CD4-positive, alpha-beta T cell (primary cell): ENCODE measurements at regions not wholly inside any gene's neighbourhood (a gene's known extent, or its start where the extent isn't known, plus 50 kb on each side); places are given as distances from the start of the nearest gene placed in this dataset.

Experiments
- ATAC-seq: fragments of 200-7000 bp; cut with Tn5 transposase; one replicate; pipeline ENCODE4 v1.10.0; 2022; ENCODE audit warnings: mild to moderate bottlenecking; ENCODE audit not compliant: poor library complexity
- CTCF ChIA-PET: fragments of 350-600 bp; sonication (Branson Sonifier 250); formaldehyde crosslinking; loops from one replicate; lab custom pipeline; 2021; ENCODE audit warnings: antibody characterized with exemption, inconsistent platforms; lab: Charles Lee
- POLR2A ChIA-PET: fragments of 350-600 bp; sonication (Branson Sonifier 250); formaldehyde crosslinking; loops from one replicate; lab custom pipeline; 2021; ENCODE audit warnings: antibody characterized with exemption, inconsistent platforms; lab: Charles Lee
- DNase-seq, 14 experiments: peaks; one replicate each; pipeline ENCODE4 v3.0.0-alpha.2; 2013 to 2020; ENCODE audit warnings: mixed read lengths in 2 of 14
- H3K27ac ChIP-seq, 2 donors: one replicate each; pipeline versions ENCODE4 v1.5.1 to v1.7.0; 2013; ENCODE audit warnings: low read length in 2 of 2, low read depth in 1 of 2, mild to moderate bottlenecking in 1 of 2
- H3K27me3 ChIP-seq, 2 experiments: 1 replicate in 1 of 2; 2 replicates in 1 of 2; pipeline versions ENCODE4 v1.6.1 to v1.7.0; 2013; ENCODE audit warnings: low read length in 2 of 2, control low read depth in 1 of 2, mild to moderate bottlenecking in 1 of 2, moderate library complexity in 1 of 2; ENCODE audit not compliant: insufficient read depth in 2 of 2, control insufficient read depth in 1 of 2
- H3K36me3 ChIP-seq: one replicate; pipeline ENCODE4 v1.6.1; 2013; ENCODE audit warnings: low read length, control low read depth; ENCODE audit not compliant: insufficient read depth
- H3K4me1 ChIP-seq: one replicate; pipeline ENCODE4 v1.6.1; 2013; ENCODE audit warnings: low read length, control low read depth; ENCODE audit not compliant: insufficient read depth
- H3K4me3 ChIP-seq: one replicate; pipeline ENCODE4 v1.5.1; 2013; ENCODE audit warnings: mild to moderate bottlenecking, low read length, moderate library complexity
- H3K9me3 ChIP-seq, 2 experiments: 1 replicate in 1 of 2; 2 replicates in 1 of 2; pipeline versions ENCODE4 v1.6.1 to v1.7.0; 2013; ENCODE audit warnings: low read length in 2 of 2, mild to moderate bottlenecking in 2 of 2, control low read depth in 1 of 2, moderate library complexity in 1 of 2; ENCODE audit not compliant: control insufficient read depth in 1 of 2, insufficient read depth in 1 of 2
- H3K27ac Mint-ChIP-seq: one replicate; pipeline ENCODE4 v1.8.0; 2020; ENCODE audit warnings: mixed read lengths
- H3K27me3 Mint-ChIP-seq: one replicate; pipeline ENCODE4 v1.8.0; 2021; ENCODE audit warnings: mixed read lengths
- H3K36me3 Mint-ChIP-seq: one replicate; pipeline ENCODE4 v1.8.0; 2021; ENCODE audit warnings: low read depth, mixed read lengths
- H3K4me1 Mint-ChIP-seq: one replicate; pipeline ENCODE4 v1.8.0; 2021; ENCODE audit warnings: low read depth, mixed read lengths
- H3K4me3 Mint-ChIP-seq: one replicate; pipeline ENCODE4 v1.8.0; 2020; ENCODE audit warnings: mild to moderate bottlenecking, mixed read lengths
- H3K9me3 Mint-ChIP-seq: one replicate; pipeline ENCODE4 v1.8.0; 2020; ENCODE audit warnings: mixed read lengths
- CTCF ChIP-seq: fragments of 200-600 bp; IDR thresholded peaks from one replicate; pipeline ENCODE4 v1.8.0; 2022; ENCODE audit warnings: antibody characterized with exemption, mild to moderate bottlenecking
- intact Hi-C, 2 experiments: fragments of 100-400 bp; cut with DNase I in 1 of 2; cut with micrococcal nuclease in 1 of 2; formaldehyde crosslinking; loops; one replicate each; pipeline versions ENCODE4 v1.15.1 to v1.9.0; 2023 to 2025; cut with DNase I, micrococcal nuclease

GRCh38 chr6:48423640-48424365 is 312.8 kb upstream of the PTCHD4 start:
- Mint-ChIP-seq H3K27me3 (no peaks in the 10 kb centered on the region), H3K36me3 (no peaks in the 10 kb centered on the region), H3K4me3 (no peak overlapping the region), H3K27ac (no peak overlapping the region), H3K4me1 (no peaks in the 10 kb centered on the region), H3K9me3 (peaks cover 3% of the 10 kb centered on the region)
- POLR2A ChIA-PET, result no interaction called here
- ATAC-seq, result no peak
- H3K27ac ChIP-seq, result no peak overlapping the region
- DNase-seq, result no peak
- H3K36me3 ChIP-seq, result no peaks in the 10 kb centered on the region
- no peak for TF ChIP-seq CTCF
- CTCF ChIA-PET, result no interaction called here
- intact Hi-C loops, result no loop called here
- H3K27me3 ChIP-seq, result no peaks in the 10 kb centered on the region
- H3K4me3 ChIP-seq, result no peak overlapping the region
- no peaks in the 10 kb centered on the region for H3K4me1 ChIP-seq
- peaks cover 0 to 6% of the 10 kb centered on the region in 2 experiments for H3K9me3 ChIP-seq

GRCh38 chr6:48419992-48420391 is 309.0 kb upstream of the PTCHD4 start:
- ATAC-seq (no peak), DNase-seq (no peak)
- no peaks in the 10 kb centered on the region for H3K4me1 ChIP-seq
- no peak overlapping the region for H3K4me3 ChIP-seq
- Mint-ChIP-seq H3K9me3 (peaks cover 3% of the 10 kb centered on the region), H3K4me3 (no peak overlapping the region), H3K4me1 (no peaks in the 10 kb centered on the region), H3K27me3 (no peaks in the 10 kb centered on the region), H3K36me3 (no peaks in the 10 kb centered on the region), H3K27ac (no peak overlapping the region)
- H3K36me3 ChIP-seq, result no peaks in the 10 kb centered on the region
- no peak for TF ChIP-seq CTCF
- no peak overlapping the region for H3K27ac ChIP-seq
- no peaks in the 10 kb centered on the region for H3K27me3 ChIP-seq
- H3K9me3 ChIP-seq, result peaks cover 0 to 6% of the 10 kb centered on the region in 2 experiments
- intact Hi-C loops, result no loop called here
- ChIA-PET POLR2A (no interaction called here), CTCF (no interaction called here)

GRCh38 chr6:48417927-48418326 is 306.9 kb upstream of the PTCHD4 start:
- H3K36me3 Mint-ChIP-seq, result no peaks in the 10 kb centered on the region
- no peaks in the 10 kb centered on the region for H3K9me3 Mint-ChIP-seq
- H3K4me3 ChIP-seq, result no peak overlapping the region
- no peaks in the 10 kb centered on the region for H3K27me3 Mint-ChIP-seq
- no peak overlapping the region for H3K27ac Mint-ChIP-seq
- POLR2A ChIA-PET, result no interaction called here
- CTCF ChIA-PET, result no interaction called here
- peaks cover 0 to 4% of the 10 kb centered on the region in 2 experiments for H3K9me3 ChIP-seq
- no peak for ATAC-seq
- DNase-seq, result no peak
- no peaks in the 10 kb centered on the region for H3K4me1 Mint-ChIP-seq
- H3K4me1 ChIP-seq, result no peaks in the 10 kb centered on the region
- no peaks in the 10 kb centered on the region for H3K36me3 ChIP-seq
- no peak for TF ChIP-seq CTCF
- intact Hi-C loops, result no loop called here
- no peak overlapping the region for H3K27ac ChIP-seq
- no peak overlapping the region for H3K4me3 Mint-ChIP-seq
- no peaks in the 10 kb centered on the region for H3K27me3 ChIP-seq
